PC-3 (cell line): ENCODE measurements at regions not wholly inside any gene's neighbourhood (a gene's known extent, or its start where the extent isn't known, plus 50 kb on each side); places are given as distances from the start of the nearest gene placed in this dataset.

Experiments used
- ATAC-seq: fragments of 200-7000 bp; cut with Tn5 transposase; 2 replicates; pipeline ENCODE4 v1.9.1; 2020; ENCODE audit warnings: mild to moderate bottlenecking, moderate library complexity
- BruUV-seq: library from RNA; stranded (reverse); fragments of 400-500 nt; replicated peaks from 2 replicates; lab custom pipeline; 2021; lab: Mats Ljungman, UMichigan
- CTCF ChIA-PET: fragments of 300-600 bp; sonication (Branson Sonifier 250); formaldehyde crosslinking; loops from one replicate; lab custom pipeline; 2022; ENCODE audit warnings: antibody characterized with exemption; lab: Charles Lee
- POLR2A ChIA-PET: fragments of 300-600 bp; sonication (Branson Sonifier 250); formaldehyde crosslinking; loops from one replicate; lab custom pipeline; 2022; ENCODE audit warnings: antibody characterized with exemption; ENCODE audit not compliant: unreplicated experiment; lab: Charles Lee
- DNase-seq: peaks from one replicate; pipeline ENCODE4 v3.0.0-alpha.2; 2015
- H2AFZ ChIP-seq: fragments of 300-600 bp; sonication (generic); 2 replicates; pipeline ENCODE4 v1.6.0; 2016; ENCODE audit warnings: antibody characterized with exemption, low read length
- H3F3A ChIP-seq: fragments of 300-600 bp; sonication (generic); one replicate; pipeline ENCODE4 v1.6.0; 2017; ENCODE audit warnings: antibody characterized with exemption, low read length, control low read depth, mild to moderate bottlenecking; ENCODE audit not compliant: unreplicated experiment
- H3K27ac ChIP-seq: fragments of 300-600 bp; sonication (generic); 2 replicates; pipeline ENCODE4 v1.5.1; 2016; ENCODE audit warnings: mild to moderate bottlenecking, low read length
- H3K27me3 ChIP-seq: fragments of 300-600 bp; sonication (generic); 2 replicates; pipeline ENCODE4 v1.6.1; 2016; ENCODE audit warnings: low read length, mixed read lengths
- H3K36me3 ChIP-seq: fragments of 300-600 bp; sonication (generic); 2 replicates; pipeline ENCODE4 v1.6.1; 2016; ENCODE audit warnings: low read depth, mixed run types, low read length, mixed read lengths
- H3K4me1 ChIP-seq: fragments of 300-600 bp; sonication (generic); 2 replicates; pipeline ENCODE4 v1.5.1; 2016; ENCODE audit warnings: low read length; ENCODE audit not compliant: insufficient read depth
- H3K4me2 ChIP-seq: fragments of 300-600 bp; sonication (generic); 2 replicates; pipeline ENCODE4 v1.6.0; 2016; ENCODE audit warnings: low read length
- H3K4me3 ChIP-seq: fragments of 300-600 bp; sonication (generic); 2 replicates; pipeline ENCODE4 v1.5.1; 2016; ENCODE audit warnings: mild to moderate bottlenecking, low read length, mixed read lengths
- H3K79me2 ChIP-seq: fragments of 300-600 bp; sonication (generic); 2 replicates; pipeline ENCODE4 v1.6.1; 2017; ENCODE audit warnings: low read length, mixed read lengths
- H3K9ac ChIP-seq: fragments of 300-600 bp; sonication (generic); 2 replicates; pipeline ENCODE4 v1.6.0; 2016; ENCODE audit warnings: mild to moderate bottlenecking, low read length
- H3K9me2 ChIP-seq: fragments of 300-600 bp; sonication (generic); replicated peaks from 2 replicates; pipeline ENCODE4 v1.6.1; 2016; ENCODE audit warnings: mixed run types, low read length, mixed read lengths
- H3K9me3 ChIP-seq: fragments of 300-600 bp; sonication (generic); 2 replicates; pipeline ENCODE4 v1.6.1; 2016; ENCODE audit warnings: low read length, mixed read lengths
- H4K20me1 ChIP-seq: fragments of 300-600 bp; sonication (generic); 2 replicates; pipeline ENCODE4 v1.6.1; 2016; ENCODE audit warnings: low read length, mixed read lengths
- EZH2 ChIP-seq: fragments of 300-600 bp; sonication (generic); IDR thresholded peaks from one replicate; pipeline ENCODE4 v1.6.1; 2017; ENCODE audit warnings: antibody characterized with exemption, mild to moderate bottlenecking, low read length; ENCODE audit not compliant: unreplicated experiment
- EZH2phosphoT487 ChIP-seq: fragments of 300-600 bp; sonication (generic); IDR thresholded peaks from 2 replicates; pipeline ENCODE4 v1.6.1; 2018; ENCODE audit warnings: mild to moderate bottlenecking, antibody characterized with exemption, low read length, borderline replicate concordance
- intact Hi-C: fragments of 100-400 bp; cut with micrococcal nuclease; formaldehyde crosslinking; loops from 2 replicates; pipeline ENCODE4 v1.9.0; 2023
- TF ChIP-seq, protein P1 (sequence below): fragments of 300-600 bp; sonication (generic); conservative IDR thresholded peaks from 2 replicates; pipeline ENCODE4 v1.5.1; 2017; ENCODE audit warnings: antibody characterized with exemption, low read depth, mild to moderate bottlenecking, low read length

- no TSS peak for BruUV-seq
- no peak for TF ChIP-seq EZH2
- no peak for TF ChIP-seq EZH2phosphoT487
- TF ChIP-seq, protein P1, sequence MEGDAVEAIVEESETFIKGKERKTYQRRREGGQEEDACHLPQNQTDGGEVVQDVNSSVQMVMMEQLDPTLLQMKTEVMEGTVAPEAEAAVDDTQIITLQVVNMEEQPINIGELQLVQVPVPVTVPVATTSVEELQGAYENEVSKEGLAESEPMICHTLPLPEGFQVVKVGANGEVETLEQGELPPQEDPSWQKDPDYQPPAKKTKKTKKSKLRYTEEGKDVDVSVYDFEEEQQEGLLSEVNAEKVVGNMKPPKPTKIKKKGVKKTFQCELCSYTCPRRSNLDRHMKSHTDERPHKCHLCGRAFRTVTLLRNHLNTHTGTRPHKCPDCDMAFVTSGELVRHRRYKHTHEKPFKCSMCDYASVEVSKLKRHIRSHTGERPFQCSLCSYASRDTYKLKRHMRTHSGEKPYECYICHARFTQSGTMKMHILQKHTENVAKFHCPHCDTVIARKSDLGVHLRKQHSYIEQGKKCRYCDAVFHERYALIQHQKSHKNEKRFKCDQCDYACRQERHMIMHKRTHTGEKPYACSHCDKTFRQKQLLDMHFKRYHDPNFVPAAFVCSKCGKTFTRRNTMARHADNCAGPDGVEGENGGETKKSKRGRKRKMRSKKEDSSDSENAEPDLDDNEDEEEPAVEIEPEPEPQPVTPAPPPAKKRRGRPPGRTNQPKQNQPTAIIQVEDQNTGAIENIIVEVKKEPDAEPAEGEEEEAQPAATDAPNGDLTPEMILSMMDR = no peak
- Histone ChIP-seq H3K9ac (no peak overlapping the region), H4K20me1 (no peaks in the 10 kb centered on the region), H3K4me2 (no peak overlapping the region), H2AFZ (no peak overlapping the region), H3K27ac (no peak overlapping the region), H3K9me3 (no peaks in the 10 kb centered on the region), H3K27me3 (peaks cover 13% of the 10 kb centered on the region; the same call in 1 of the 2 replicates), H3K9me2 (no peaks in the 10 kb centered on the region), H3K79me2 (no peaks in the 10 kb centered on the region), H3K4me3 (no peak overlapping the region), H3F3A (no peaks in the 10 kb centered on the region), H3K36me3 (no peaks in the 10 kb centered on the region), H3K4me1 (peaks cover 13% of the 10 kb centered on the region)
- POLR2A ChIA-PET = no interaction called here
- DNase-seq = no peak
- no peak for ATAC-seq
- CTCF ChIA-PET = no interaction called here
- intact Hi-C loops = loop anchor here (10.0 kb wide), 2 partner anchors 259 to 331 kb away; no protein-coding TSS in a partner anchor
Observed at GRCh38 chr9:2465516-2465915, 156.1 kb upstream of the VLDLR start.

GRCh38 chr9:2465921-2466460, 155.6 kb upstream of the VLDLR start:
- intact Hi-C loops = loop anchor here (10.0 kb wide), 2 partner anchors 259 to 331 kb away; no protein-coding TSS in a partner anchor
- POLR2A ChIA-PET = no interaction called here
- H3K4me2 ChIP-seq = peak overlapping the region; percentile 48; the same call in 1 of the 2 replicates

More at GRCh38 chr9:2465921-2466460, 155.6 kb upstream of the VLDLR start:
- Histone ChIP-seq H3K9ac (no peak overlapping the region), H3K36me3 (no peaks in the 10 kb centered on the region), H3F3A (no peaks in the 10 kb centered on the region), H3K27ac (no peak overlapping the region), H3K27me3 (peaks cover 10% of the 10 kb centered on the region; the same call in 1 of the 2 replicates), H3K9me2 (no peaks in the 10 kb centered on the region), H3K4me1 (peaks cover 13% of the 10 kb centered on the region), H3K9me3 (no peaks in the 10 kb centered on the region), H4K20me1 (no peaks in the 10 kb centered on the region), H2AFZ (no peak overlapping the region), H3K4me3 (no peak overlapping the region), H3K79me2 (no peaks in the 10 kb centered on the region)
- TF ChIP-seq EZH2 (no peak), EZH2phosphoT487 (no peak)
- TF ChIP-seq, protein P1 = no peak
- no TSS peak for BruUV-seq
- CTCF ChIA-PET = no interaction called here
- 0 out of 2 replicates have a peak, but pooled peaks have one; percentile 29 for ATAC-seq
- DNase-seq = peak; percentile 51
